ENCODE measurements at regions not wholly inside any gene's neighbourhood (a gene's known extent, or its start where the extent isn't known, plus 50 kb on each side); places are given as distances from the start of the nearest gene placed in this dataset.
"Not testable (repeated sequence)": the region's sequence is repeated elsewhere in the genome, so short reads cannot be mapped to it uniquely, and the experiment has no call there.

DNA sequence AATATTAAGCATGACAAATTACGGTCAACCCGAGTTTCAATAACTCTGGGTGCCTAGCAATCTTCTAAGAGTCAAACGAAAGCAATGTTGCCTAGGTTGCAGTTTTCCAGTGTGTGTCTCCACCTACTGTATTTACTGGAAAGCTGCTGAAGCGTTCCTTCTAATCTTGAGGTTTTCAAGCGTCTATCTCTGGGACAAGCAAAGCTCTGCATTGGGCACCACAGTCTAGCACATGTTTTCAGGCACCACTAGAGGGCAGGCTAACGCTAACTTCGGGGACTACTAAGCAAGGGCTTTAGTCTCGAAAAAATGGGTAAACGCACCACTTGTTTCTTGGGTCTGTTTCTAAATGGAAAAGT lies 82.7 kb upstream of the KIF2A start:
- not testable (repeated sequence) for H3K9me3 ChIP-seq, H3K27ac ChIP-seq, H3K36me3 ChIP-seq, H3K4me1 ChIP-seq, H3K27me3 ChIP-seq
- TF ChIP-seq, protein P1, sequence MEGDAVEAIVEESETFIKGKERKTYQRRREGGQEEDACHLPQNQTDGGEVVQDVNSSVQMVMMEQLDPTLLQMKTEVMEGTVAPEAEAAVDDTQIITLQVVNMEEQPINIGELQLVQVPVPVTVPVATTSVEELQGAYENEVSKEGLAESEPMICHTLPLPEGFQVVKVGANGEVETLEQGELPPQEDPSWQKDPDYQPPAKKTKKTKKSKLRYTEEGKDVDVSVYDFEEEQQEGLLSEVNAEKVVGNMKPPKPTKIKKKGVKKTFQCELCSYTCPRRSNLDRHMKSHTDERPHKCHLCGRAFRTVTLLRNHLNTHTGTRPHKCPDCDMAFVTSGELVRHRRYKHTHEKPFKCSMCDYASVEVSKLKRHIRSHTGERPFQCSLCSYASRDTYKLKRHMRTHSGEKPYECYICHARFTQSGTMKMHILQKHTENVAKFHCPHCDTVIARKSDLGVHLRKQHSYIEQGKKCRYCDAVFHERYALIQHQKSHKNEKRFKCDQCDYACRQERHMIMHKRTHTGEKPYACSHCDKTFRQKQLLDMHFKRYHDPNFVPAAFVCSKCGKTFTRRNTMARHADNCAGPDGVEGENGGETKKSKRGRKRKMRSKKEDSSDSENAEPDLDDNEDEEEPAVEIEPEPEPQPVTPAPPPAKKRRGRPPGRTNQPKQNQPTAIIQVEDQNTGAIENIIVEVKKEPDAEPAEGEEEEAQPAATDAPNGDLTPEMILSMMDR (IDR thresholded peaks at IDR 0.05), result peak in 5 of 6 experiments; percentile 23 to 53 (median 46)
- DNase-seq, result peak in 2 of 3 donors; percentile 69 to 91
- peak overlapping the region in 1 of 4 donors; percentile 24 for H3K4me3 ChIP-seq

DNA sequence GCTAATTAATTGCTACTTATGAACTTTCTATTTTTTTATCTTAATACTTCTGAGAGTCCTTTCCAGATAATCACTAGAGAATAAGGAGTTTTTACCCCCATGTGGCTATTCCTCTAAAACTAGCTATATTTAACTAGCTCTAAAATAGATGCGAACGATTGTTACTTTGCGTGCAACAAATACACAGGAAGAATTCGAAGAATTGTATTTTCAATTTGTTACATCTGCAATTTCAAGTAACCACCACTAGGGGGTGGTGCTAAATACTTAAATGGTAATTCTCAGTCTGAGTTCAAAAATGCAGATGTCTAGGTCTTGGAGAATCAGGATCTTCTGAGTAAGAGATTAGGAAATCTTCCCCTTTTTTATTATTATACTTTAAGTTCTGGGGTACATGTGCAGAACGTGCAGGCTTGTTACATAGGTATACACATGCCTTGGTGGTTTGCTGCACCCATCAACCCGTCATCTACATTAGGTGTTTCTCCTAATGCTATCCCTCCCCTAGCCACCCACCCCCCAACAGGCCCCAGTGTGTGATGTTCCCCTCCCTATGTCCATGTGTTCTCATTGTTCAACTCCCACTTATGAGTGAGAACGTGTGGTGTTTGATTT lies 80.9 kb upstream of the KIF2A start:
- TF ChIP-seq, protein P1 (IDR thresholded peaks at IDR 0.05), result peak; percentile 23 to 63 (median 55)
- H3K4me1 ChIP-seq, DNase-seq, H3K4me3 ChIP-seq, H3K27me3 ChIP-seq, H3K27ac ChIP-seq, H3K9me3 ChIP-seq, H3K36me3 ChIP-seq: not testable (repeated sequence)

DNA sequence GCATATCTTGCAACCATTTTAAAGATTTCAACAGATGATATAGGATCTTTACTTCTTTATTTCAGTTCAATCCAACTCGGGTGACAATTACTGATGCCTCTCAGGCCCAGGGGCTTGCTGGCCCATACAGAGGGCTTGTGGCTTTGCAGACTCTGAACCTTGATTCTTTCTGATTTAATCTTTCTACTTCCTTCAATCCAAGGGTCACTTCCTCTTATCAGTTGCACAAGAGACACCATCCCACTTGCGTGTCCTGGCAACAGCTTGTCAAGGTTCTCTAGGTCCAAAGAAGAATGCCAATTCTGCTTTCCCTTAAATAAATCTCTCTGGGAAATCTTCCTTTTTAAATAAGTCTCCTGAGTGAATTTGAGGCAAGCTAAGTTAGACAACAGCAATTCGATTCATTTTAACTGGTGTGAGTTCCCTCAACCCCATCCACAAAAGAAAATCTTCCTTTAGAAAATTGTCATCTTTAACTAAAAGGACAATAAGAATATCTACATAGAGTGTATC lies 75.1 kb upstream of the KIF2A start:
- not testable (repeated sequence) for H3K4me3 ChIP-seq, H3K9me3 ChIP-seq, H3K4me1 ChIP-seq, H3K27me3 ChIP-seq, DNase-seq, H3K36me3 ChIP-seq
- peak overlapping the region in 2 of 4 donors; percentile 35 to 42 for H3K27ac ChIP-seq

DNA sequence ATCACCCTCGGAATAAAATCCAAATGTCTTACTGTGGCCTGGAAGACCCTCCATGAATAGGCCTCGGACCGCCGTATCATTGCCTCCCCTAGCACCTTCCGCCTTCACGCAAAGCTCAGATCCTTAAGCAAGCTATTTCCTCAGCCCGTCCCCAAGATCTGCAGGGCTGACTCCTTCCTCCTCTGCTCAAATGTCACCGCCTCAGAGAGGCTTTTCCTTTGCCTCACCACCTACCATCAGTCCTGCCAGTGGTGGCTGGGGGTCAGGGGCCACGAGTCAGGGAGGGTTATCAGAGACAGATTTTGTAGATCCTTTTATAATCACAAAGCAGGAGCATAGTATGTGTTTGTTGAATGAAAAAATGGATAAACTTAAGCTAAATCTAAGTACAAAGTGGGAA lies 74.4 kb upstream of the KIF2A start:
- no peaks in the 10 kb centered on the region for H3K4me1 ChIP-seq

DNA sequence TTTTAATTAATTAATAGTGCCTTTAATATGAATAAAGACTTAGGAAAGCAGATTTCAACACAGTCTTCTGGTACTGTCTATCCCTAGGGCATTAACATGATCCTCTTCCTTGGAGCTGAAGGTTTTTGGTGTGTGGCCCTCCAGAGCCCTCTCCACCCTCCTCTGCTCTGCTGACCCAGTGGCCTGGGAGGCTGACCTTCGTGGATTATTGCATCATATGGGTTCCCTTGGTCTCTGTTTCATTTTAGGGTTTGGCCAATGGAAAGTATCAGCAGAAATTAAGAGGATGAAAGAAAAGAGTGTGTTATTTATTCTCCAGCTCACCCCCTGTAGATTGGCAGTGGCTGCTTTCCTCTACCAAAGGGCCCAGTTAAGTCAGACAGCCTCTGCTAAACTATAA lies 73.8 kb upstream of the KIF2A start:
- not testable (repeated sequence) for H3K9me3 ChIP-seq, DNase-seq, H3K27me3 ChIP-seq, H3K36me3 ChIP-seq, H3K4me1 ChIP-seq, H3K27ac ChIP-seq, H3K4me3 ChIP-seq

More for the DNA sequence above, 74.4 kb upstream of the KIF2A start:
- no peaks in the 10 kb centered on the region for H3K36me3 ChIP-seq
- peak overlapping the region in 1 of 4 donors; percentile 15 for H3K27ac ChIP-seq
- no peak for DNase-seq
- H3K27me3 ChIP-seq, result no peaks in the 10 kb centered on the region
- TF ChIP-seq, protein P1 (IDR thresholded peaks at IDR 0.05), result no peak
- TF ChIP-seq POLR2A (IDR thresholded peaks at IDR 0.05), result no peak
- no peaks in the 10 kb centered on the region for H3K9me3 ChIP-seq
- H3K4me3 ChIP-seq, result no peak overlapping the region

DNA sequence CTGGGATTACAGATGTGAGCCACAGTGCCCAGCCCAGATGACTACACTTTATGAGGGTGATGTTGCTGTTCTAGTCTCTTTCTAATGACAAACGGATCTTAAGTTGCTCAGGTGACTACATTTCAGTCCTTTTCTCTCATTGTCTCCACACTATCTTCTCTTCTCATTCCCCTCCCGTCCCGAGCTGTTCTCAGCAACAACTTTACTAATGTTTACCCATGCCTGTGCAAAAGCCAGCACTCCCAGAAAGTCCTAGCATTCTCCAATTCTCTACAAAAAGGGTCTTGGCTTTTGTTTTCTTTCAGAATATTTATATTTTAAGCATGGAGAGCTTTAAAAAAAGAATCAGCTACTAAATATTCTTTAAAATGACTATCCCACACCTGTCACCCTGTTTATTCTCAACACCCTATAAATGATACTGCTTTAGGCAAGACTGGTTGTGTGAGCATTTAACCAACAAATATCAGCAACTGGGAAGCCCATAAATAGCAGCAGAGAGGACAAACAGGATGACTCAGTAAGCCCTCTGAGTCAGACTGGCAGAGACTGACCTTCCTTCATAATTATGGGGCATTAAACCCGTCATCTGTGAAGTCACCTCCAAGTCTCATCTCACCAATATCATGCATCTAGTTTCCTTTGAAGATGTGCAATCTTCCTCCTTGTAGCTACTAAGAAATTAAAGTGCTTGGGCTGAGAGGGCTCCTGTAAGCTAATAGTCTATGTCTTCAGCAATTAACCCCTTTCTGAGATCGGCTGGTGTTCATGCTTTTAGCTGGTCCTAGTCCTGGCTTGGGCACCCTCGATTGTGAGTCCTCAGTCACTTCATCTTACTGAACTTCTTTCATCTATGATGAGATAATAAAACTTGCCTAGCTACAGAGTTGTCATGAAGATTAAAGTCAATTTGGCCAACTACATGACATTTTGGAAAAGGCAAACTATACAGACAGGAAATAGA lies 72.6 kb upstream of the KIF2A start:
- not testable (repeated sequence) for H3K9me3 ChIP-seq, H3K4me1 ChIP-seq, H3K27me3 ChIP-seq, H3K4me3 ChIP-seq, H3K36me3 ChIP-seq
- peak in 1 of 3 donors; percentile 69 for DNase-seq
- H3K27ac ChIP-seq, result peak overlapping the region in 2 of 4 donors; percentile 36 to 49

DNA sequence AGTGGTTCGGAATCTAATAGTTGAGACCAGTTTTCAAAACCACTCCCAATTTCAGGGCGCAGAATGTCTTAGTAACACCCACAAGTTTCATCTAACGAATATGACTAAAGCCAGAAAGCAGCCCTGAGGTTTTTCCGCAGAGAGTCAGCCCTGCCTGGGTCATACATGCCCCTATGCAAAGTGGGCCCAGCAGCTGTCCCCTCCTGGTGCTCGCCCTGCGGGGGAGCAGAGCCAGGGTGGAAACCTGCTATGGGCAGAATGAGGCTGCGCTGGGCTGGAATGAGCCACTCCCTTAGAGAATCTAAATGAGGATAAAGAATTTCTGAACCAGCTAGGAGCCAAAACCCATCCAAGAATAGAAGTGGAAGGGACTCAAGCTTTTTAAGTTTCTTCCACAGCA lies 69.4 kb upstream of the KIF2A start:
- not testable (repeated sequence) for H3K4me1 ChIP-seq, DNase-seq, H3K27ac ChIP-seq, H3K4me3 ChIP-seq, H3K27me3 ChIP-seq, H3K9me3 ChIP-seq, H3K36me3 ChIP-seq

DNA sequence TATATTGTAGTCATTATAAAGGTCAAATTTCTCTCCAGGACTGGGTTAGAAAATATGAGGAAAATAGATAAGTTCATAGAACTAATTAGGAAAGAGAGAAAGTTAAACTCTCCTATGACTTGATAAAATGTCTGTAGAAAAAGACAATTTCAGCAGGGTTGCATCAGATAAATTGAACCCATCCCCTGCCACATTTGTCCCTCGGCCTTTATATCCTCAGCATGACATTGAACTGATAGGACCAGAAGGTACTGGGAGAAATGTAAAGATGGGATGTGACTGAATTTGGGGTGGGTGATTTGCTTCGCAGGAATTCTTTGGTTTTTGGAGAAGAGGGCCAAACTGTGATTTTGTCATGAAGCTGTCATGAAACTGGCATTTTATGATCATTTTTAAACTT lies 68.1 kb upstream of the KIF2A start:
- H3K4me1 ChIP-seq, H3K27ac ChIP-seq, H3K4me3 ChIP-seq, H3K36me3 ChIP-seq, H3K9me3 ChIP-seq, H3K27me3 ChIP-seq, DNase-seq: not testable (repeated sequence)

DNA sequence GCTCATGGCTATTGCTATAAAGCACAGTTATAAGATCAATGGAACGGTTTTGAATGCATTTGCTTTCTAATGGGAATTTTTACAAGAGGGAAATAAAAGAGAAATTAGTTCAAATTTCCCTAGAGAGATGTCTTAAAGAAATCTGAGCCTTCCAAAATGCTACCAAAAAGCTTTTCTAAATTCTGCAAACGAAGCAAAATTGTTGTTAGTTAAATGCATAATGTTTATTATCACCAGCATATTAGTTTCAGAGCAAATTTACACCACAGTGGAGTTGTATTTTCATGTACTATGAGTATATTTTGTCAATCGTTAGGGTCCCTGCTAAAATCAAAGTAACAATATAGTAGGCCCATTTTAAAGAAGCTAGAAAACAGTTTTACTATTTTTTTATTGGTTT lies 67.4 kb upstream of the KIF2A start:
- H3K4me1 ChIP-seq, DNase-seq, H3K9me3 ChIP-seq, H3K36me3 ChIP-seq, H3K4me3 ChIP-seq, H3K27ac ChIP-seq, H3K27me3 ChIP-seq: not testable (repeated sequence)

DNA sequence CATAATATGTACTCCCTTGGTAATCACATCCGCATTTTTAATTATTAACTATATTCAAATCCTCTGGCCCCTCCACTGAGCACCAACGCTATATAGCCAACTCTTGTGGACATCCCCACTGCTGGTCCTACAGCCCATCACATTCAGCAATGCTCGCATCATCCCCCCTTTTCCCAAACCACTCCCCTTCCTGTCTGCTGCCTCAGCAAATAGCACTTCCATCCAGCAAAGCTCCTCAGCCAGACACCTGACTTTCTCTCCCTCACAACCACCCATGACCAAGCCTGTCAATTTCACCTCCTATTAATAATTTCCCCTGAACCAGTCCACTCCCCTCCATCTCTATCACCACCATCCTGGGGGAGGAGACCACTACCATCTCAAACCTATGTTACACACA lies 65.5 kb upstream of the KIF2A start:
- DNase-seq, H3K36me3 ChIP-seq, H3K27ac ChIP-seq, H3K27me3 ChIP-seq, H3K4me3 ChIP-seq, H3K4me1 ChIP-seq, H3K9me3 ChIP-seq: not testable (repeated sequence)

DNA sequence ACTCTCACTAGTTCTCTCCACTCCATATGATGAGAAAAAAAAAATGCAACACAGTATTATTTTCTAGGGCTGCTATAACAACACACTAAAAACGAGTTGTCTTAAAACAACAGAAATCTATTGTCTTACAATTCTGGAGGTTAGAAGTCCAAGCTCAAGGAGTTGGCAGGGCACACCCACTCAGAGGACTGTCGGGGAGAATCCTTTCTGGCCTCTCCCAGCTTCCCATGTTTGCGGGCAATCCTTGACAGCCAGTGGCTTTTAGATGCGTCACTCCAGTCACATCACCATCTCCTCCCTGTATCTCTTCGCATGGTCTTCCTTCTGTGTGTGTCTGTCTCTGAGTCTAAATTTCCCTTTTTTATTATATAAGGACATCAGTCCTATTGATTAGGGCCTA lies 64.0 kb upstream of the KIF2A start:
- H3K4me3 ChIP-seq, H3K27ac ChIP-seq, H3K9me3 ChIP-seq, DNase-seq, H3K27me3 ChIP-seq, H3K36me3 ChIP-seq, H3K4me1 ChIP-seq: not testable (repeated sequence)

DNA sequence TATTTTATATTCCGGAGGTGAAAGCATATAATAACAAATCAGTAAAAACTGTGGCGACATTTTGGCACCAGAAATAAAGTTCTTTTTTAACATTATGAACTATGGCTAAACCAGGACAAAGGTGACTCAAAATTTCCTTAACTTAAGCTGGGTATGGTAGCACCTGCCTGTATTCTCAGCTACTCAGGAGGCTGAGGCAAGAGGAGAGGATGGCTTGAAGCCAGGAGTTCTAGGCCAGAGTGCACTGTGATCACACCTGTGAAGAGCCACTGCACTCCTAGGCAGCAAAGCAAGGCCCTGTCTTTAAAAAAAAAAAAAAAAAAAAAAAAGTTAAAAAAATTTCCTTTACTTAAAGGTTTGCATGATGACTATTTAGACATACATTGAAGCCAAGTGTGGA lies 63.0 kb upstream of the KIF2A start:
- not testable (repeated sequence) for DNase-seq, H3K27ac ChIP-seq, H3K4me3 ChIP-seq, H3K9me3 ChIP-seq, H3K27me3 ChIP-seq, H3K4me1 ChIP-seq, H3K36me3 ChIP-seq
